ENCODE measurements at regions not wholly inside any gene's neighbourhood (a gene's known extent, or its start where the extent isn't known, plus 50 kb on each side); places are given as distances from the start of the nearest gene placed in this dataset.

DNA sequence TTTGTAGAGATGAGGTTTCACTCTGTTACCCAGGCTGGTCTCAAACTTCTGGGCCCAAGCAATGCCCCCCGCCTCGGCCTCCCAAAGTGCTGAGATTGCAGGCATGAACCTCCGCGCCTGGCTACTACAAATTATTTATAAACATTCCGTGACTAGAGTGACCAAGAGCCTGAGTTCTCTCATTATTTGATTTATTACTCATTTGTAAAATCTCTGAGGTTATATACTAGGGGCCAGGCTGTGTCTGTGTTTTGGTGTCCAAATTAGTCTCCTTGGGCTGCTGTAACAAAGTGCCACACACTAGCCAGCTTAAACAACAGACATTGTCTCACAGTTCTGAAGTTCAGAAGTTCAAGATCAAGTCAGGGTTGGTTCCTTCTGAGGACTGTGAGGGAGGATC is 70.8 kb upstream of the ELAC2 start:
- no peak overlapping the region for H3K4me3 ChIP-seq (replicated peaks; ENCODE audit: low read depth, low read length)
- TF ChIP-seq, protein P1, sequence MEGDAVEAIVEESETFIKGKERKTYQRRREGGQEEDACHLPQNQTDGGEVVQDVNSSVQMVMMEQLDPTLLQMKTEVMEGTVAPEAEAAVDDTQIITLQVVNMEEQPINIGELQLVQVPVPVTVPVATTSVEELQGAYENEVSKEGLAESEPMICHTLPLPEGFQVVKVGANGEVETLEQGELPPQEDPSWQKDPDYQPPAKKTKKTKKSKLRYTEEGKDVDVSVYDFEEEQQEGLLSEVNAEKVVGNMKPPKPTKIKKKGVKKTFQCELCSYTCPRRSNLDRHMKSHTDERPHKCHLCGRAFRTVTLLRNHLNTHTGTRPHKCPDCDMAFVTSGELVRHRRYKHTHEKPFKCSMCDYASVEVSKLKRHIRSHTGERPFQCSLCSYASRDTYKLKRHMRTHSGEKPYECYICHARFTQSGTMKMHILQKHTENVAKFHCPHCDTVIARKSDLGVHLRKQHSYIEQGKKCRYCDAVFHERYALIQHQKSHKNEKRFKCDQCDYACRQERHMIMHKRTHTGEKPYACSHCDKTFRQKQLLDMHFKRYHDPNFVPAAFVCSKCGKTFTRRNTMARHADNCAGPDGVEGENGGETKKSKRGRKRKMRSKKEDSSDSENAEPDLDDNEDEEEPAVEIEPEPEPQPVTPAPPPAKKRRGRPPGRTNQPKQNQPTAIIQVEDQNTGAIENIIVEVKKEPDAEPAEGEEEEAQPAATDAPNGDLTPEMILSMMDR (IDR thresholded peaks at IDR 0.05; ENCODE audit: low read depth, low read length, missing control alignments): no peak
- no peak for DNase-seq (ENCODE audit: extremely low read depth, low read depth)

DNA sequence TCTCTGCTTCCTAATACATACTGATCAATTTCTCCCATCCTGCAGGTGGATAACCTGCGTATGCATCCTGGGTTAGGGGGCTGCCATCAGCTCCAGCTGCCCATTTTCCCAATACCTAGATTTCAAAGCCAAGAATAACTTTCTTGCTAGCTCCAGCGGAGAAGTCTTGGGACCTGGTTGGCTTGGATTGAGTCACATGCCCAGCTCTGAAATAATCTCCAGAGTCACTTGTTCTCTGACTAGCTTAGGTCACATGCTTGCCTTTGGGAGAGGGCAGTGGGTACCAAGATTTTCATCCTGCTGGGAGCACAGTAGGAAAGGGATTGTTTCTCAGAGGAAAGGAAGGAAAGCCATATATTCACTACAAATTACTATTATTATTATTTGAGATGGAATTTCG is 70.0 kb upstream of the ELAC2 start:
- TF ChIP-seq, protein P1 (IDR thresholded peaks at IDR 0.05; ENCODE audit: low read depth, low read length, missing control alignments): no peak
- no peak for DNase-seq (ENCODE audit: extremely low read depth, low read depth)

DNA sequence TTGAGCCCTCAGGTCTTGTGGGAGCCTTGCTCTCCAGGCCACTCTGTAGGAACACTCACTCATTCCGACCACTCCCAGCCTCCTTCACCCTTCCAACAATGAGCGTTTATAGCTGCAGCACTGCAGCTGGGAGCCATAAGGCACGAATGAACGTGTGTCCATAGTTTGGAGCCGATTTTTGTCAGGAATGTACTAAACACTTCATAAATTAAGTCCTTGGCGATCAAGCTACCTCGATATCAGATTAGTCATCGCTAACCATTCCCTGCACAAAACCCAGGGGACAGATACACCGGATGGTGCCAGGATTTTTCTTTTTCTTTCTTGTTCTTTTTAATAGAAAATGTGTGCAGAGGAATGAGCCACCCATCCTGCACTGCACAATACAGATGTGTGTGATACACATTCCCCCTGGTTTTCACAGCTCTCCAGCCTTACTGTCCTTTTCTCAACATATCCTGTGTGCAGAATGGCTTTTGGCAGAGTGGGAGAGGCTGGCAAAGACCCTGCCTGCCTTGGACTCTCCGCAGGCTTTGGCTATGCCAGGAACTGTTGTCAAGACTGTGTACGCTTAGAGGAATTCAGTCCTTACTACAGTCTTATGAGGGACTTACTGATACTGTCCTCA is 68.4 kb upstream of the ELAC2 start:
- TF ChIP-seq, protein P1 (IDR thresholded peaks at IDR 0.05; ENCODE audit: low read depth, low read length, missing control alignments): no peak
- peak; percentile 81 for DNase-seq (ENCODE audit: extremely low read depth, low read depth)
- H3K4me3 ChIP-seq (replicated peaks; ENCODE audit: low read depth, low read length): no peak overlapping the region

More for the DNA sequence above, 70.0 kb upstream of the ELAC2 start:
- H3K4me3 ChIP-seq (replicated peaks; ENCODE audit: low read depth, low read length): no peak overlapping the region

DNA sequence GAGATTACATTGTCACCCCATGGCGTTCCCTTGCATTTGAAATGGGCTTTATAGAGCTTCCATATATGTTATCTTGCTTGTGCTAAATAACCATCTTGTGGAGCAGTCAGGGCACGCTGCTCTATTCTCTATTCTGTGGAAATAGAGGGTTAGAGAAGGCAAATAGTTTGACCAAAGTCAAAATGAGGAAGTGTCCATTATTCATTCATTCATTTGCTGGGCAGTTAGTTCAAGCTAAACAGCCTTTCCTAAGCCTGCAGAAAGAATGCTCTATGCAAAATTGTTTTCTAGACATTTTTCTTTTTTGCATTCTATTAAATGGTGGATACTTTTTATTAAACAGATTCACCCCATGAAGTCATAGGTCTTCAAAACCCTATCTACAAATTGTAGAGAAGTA is 67.8 kb upstream of the ELAC2 start:
- H3K4me3 ChIP-seq (replicated peaks; ENCODE audit: low read depth, low read length): no peak overlapping the region
- DNase-seq (ENCODE audit: extremely low read depth, low read depth): no peak
- TF ChIP-seq, protein P1 (IDR thresholded peaks at IDR 0.05; ENCODE audit: low read depth, low read length, missing control alignments): no peak

DNA sequence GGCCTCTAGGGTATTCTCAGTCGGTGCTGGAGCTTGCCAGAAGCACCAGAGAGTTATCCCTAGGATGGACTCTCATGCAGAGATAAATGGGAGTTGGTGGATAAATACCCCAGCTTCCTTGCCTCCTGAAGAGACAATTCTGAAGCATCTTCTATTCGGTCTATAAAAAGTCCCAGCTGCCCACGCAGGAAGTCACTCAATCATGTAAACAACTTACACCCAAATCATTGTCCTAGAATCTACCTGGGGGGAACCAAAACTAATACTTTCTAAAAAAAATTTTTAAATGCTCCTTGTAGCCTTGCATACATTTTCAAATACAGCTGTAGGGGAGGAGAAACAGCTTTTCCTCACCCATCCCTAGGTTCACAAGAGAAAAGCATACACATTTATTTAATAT is 66.6 kb upstream of the ELAC2 start:
- no peak for DNase-seq (ENCODE audit: extremely low read depth, low read depth)
- TF ChIP-seq, protein P1 (IDR thresholded peaks at IDR 0.05; ENCODE audit: low read depth, low read length, missing control alignments): no peak
- no peak overlapping the region for H3K4me3 ChIP-seq (replicated peaks; ENCODE audit: low read depth, low read length)

DNA sequence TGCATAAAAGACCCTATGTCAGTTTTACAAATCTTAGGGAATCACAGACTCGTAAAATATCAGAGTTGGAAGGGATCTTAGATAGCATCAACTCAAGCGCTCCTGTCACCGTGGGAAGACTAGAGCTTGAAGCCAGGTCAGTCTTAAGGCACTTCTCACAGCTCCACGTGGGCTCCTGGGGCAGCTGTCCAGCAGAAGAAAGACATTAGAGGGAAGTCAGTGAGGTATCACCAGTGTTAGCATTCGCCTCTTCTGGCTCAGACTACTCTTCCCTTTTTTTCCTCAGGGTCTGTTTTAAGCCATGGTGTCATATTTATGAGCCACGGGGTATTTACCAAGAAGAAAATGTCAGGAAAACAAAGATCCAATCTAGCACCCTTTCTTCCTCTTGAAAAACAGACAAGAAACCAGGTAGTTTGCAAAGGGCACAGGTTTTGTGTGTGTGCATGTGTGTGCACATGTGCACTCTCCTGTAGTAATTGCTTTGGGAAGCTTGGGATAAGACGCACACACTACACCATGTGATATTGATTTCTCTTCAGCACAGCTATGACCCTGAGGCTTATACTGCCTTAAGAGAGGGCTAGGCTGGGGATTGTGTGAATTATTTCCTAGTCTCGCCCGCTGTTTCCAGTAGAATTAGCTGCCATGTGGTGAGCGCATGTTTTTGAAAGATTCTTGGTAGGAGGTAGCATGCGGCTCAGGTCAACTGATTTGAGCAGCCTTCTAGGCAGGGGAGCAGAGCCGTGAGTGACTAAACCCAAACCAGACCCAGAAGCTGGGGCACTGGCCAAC is 61.0 kb upstream of the ELAC2 start:
- TF ChIP-seq, protein P1 (IDR thresholded peaks at IDR 0.05; ENCODE audit: low read depth, low read length, missing control alignments): no peak
- DNase-seq (ENCODE audit: extremely low read depth, low read depth): peak; percentile 92
- no peak overlapping the region for H3K4me3 ChIP-seq (replicated peaks; ENCODE audit: low read depth, low read length)
